Adipose tissue (tissue), 3 donors: ENCODE measurements at regions not wholly inside any gene's neighbourhood (a gene's known extent, or its start where the extent isn't known, plus 50 kb on each side); places are given as distances from the start of the nearest gene placed in this dataset.

Source experiments
- H3K27ac ChIP-seq: one replicate; pipeline ENCODE4 v1.5.1; 2013; ENCODE audit warnings: low read depth, low read length
- WGBS, 3 donors: extraction: QIAGEN DNeasy Blood & Tissue Kit; methylation state at CpG; one replicate each; pipeline ENCODE4 v1.1.7; 2013; 5-methylcytosine and 5-hydroxymethylcytosine counted together
- donor health status: healthy with polysubstance abuse.
- donor health status: Bipolar disorder and iron deficiency.
- donor health status: healthy.

DNA sequence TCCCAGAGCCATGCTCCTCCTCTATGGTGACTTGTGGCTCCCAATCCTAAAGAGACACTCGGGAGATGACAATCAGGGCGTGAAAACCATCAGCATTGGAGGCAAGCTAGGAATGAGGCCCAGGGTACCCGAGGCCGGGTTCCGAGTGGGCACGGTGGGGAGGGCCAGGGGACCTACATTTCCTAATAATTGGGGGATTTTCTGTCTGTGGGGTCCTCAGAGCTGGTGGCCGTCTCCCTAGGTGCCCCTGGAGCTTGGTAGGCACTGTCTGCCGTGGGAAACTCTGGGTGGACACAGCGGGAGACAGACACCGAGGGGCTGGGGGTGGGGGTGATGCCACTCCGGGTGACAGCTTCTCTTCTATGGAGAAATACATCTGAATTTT is 312.5 kb upstream of the TNRC6C start:
- WGBS, 3 donors = 65 to 85% (median 82%) methylated on average over 11 of the region's 11 CpGs

DNA sequence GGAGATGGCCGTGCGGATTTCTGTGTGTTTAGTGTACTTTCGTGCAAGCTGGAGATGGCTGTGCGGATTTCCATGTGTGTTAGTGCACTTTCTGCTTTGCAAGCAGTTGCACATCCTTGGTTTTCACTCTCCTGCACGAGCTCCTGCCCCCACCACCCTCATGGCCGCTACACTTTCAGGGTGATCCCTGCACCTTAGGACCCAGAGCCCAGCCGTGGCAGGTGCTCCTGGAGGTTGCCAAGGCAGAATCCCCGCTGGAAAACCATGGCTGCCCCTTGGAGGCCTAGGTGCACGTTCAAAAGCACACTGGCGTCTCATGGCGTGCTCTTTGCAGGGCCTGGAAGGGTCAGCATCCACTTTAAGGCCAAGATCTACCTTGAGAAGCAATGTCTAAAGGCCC is 311.0 kb upstream of the TNRC6C start:
- H3K27ac ChIP-seq = no peak overlapping the region
- WGBS, 3 donors = 75 to 94% (median 83%) methylated on average over 11 of the region's 11 CpGs

More for the DNA sequence above, 312.5 kb upstream of the TNRC6C start:
- H3K27ac ChIP-seq = no peak overlapping the region

DNA sequence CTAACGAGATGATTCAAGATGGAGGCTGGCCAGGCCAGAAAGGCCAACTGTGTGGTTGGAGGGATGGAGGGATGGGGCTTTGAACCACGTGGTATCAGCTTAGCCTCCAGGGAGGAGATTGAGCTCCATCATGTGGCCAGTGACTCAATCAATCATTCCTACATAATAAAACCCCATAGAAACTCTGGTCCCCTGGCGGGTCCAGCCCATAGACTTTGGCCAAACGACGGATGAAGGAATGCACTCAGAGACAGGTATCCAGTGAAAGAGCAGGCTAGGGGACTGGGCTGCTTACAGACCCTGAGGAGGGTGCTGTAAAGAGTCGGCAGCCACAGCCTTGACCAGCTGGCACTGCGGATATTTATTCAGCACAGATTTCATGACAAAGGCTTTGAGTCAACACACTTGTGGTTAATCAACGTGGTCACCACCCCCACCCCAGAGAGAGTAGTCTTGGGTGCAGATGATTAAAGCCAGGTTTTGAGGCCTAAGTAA is 308.7 kb upstream of the TNRC6C start:
- H3K27ac ChIP-seq = no peak overlapping the region
- WGBS, 3 donors = 68 to 78% (median 74%) methylated on average over 8 of the region's 8 CpGs

DNA sequence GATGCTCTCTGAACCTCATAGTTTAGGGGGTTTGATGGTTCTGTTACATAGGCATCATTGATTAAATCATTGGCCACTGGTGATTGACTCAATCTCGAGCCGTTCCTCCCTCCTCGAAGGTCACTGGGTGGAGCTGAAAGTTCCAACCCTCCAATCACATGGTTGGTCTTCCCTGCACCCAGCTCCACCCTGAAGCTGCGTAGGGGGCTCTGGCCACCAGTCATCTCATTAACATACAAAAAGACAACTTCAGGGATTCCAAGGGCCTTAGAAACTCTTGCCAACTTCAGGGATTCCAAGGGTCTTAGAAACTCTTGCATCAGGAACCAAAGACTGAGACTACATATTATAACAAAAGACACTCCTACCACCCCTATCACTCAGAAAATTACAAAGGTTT is 306.5 kb upstream of the TNRC6C start:
- no peak overlapping the region for H3K27ac ChIP-seq
- WGBS, 3 donors = 66 to 88% (median 82%) methylated on average over 4 of the region's 4 CpGs

DNA sequence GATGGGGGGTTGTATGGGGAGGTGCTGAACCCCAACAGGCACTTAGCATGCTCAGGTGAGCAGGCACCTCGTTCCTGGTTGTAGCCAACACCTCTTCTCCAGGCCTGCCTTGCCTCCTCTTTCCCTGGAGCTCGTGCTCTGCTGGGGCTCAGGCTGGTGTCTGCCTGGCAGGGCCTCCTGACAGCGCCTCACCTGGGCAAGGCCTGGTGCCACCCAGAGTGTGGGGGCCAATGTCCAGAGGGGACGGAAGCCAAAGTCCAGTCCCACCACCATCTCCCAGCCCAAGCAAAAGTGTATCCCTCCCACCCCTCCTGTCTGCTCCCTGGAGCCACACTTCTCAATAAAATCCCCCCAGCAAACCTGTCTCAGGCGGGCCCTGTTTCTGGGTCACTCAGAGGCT is 304.2 kb upstream of the TNRC6C start:
- no peak overlapping the region for H3K27ac ChIP-seq
- 74 to 95% (median 93%) methylated on average over 4 to 5 of the region's 5 CpGs for WGBS, 3 donors

DNA sequence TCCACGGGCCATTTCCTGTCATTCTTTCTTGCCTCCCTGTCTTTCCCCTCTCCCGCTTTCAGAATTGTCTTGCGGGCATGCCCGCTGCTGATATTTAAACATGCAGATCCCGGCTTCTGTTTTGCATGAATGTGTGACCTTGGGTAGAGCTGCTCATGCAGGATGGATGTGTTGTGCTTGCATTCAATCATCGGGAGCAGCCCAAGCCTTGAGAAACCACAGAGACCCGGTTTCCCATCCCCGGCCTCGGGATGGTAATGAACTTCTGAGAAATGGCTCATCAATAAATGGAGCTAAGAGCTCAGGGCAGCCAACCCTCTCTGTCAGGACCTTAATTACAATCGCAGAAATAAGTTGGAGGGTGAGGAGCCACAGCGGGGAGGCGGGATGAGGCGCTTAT is 303.7 kb upstream of the TNRC6C start:
- WGBS, 3 donors = 19 to 59% (median 50%) methylated on average over 13 of the region's 13 CpGs
- H3K27ac ChIP-seq = no peak overlapping the region

DNA sequence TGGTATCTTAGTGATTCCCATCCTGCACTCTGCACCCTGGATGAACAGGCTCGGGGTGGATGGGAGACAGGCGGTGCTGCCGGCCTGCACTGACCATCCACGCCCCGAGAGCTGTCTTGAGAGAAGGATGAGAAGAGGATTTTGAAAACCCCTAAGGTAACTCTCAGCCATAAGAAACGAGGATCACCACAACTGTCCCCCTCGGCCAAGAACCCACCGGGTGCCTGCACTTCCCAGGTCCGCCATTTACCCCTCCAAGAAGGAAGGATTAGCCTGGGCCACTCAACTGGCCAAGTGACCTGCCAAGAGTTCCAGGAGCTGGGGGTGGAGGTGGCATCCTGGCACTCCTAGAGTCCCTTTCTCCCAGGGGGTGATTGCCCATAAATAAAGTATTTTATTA is 302.4 kb upstream of the TNRC6C start:
- 68 to 86% (median 81%) methylated on average over 9 of the region's 9 CpGs for WGBS, 3 donors
- no peak overlapping the region for H3K27ac ChIP-seq

DNA sequence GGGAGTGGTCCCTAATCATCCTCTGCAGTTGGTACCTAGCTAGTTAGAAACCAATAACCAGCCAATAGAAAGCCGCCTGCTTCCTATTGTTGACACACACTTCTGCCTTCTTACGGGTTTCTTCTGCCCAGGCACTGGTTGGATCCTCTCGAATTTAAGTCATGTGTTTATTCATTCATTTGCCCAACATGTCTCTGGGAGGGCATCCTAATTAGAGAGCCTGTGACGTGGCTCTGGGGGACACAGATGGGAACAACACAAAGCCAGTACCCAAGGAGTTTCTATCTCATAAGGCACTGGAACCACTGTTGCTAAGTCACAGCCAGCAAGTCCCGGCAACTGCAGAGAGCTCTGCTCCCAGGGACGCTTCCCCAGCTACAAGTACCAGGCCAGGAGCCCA is 300.7 kb upstream of the TNRC6C start:
- 62 to 86% (median 84%) methylated on average over 6 of the region's 6 CpGs for WGBS, 3 donors

DNA sequence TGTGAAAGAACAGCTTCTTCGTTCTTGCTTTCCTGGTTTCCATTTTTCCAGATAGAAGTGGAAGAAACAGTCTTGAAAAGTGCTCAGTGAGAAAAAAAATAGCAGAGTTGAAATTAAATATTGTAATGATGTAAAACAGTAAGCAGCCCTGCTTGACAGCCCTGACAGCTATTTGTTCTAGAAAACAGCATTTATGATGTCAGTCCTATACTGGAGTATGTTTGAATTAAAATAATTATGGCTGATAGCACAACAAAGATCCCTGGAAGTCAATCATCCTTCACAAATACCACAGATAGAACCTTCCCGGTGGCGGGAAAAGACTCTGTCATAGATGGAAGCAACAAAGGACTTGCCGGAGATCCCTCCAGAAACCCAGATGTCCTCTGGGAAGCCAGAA is 298.0 kb upstream of the TNRC6C start:
- 79 to 93% (median 89%) methylated on average over 4 of the region's 4 CpGs for WGBS, 3 donors
- no peak overlapping the region for H3K27ac ChIP-seq

More for the DNA sequence above, 300.7 kb upstream of the TNRC6C start:
- no peak overlapping the region for H3K27ac ChIP-seq

DNA sequence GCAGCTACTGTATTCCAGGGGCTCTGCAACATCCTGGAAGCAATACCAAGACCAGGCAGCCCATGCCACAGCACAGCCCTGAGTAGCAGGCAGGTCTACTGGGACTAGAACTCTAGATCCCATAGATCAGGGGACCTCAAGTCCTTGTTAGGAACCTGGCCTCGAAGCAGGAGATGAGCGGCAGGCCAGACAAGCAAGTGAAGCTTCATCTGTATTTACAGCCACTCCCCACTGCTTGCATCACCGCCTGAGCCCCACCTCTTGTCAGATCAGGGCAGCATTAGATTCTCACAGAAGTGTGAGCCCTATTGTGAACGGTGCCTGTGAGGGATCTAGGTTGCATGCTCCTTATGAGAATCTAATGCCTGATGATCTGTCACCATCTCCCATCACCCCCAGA is 295.7 kb upstream of the TNRC6C start:
- no peak overlapping the region for H3K27ac ChIP-seq
- 84 to 94% (median 90%) methylated on average over 4 of the region's 4 CpGs for WGBS, 3 donors

DNA sequence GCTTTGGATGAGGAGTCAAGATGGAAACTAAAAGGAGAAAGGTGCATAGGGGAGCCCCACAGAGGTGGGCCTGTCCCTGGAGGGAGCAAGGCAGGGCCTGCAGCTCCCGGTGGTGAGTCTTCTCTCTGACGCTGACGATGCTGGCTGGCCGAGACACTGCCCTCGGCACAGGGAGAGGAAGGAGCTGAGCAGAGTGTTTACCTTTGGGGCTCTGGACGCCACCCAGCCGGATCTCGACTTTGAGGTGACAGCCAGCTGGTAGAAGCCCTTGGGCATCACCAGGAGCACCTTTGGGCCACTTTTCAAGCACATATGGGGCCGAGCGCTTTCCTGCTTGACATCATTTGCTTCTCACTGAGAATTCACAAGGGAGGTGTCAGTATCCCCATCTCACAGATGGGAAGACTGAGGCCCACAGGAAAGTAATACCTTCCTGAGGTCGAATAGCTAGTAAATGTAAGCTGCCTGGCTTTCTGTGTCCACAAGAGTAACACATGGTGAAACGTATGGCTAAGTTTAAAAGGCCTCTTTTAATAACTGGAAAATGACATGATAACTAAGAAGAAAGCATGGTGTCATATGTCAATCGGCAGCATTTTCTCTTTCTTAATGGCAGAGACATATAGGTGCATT is 294.3 kb upstream of the TNRC6C start:
- 74 to 90% (median 90%) methylated on average over 12 to 13 of the region's 13 CpGs for whole genome bisulfite sequencing, 3 donors
- H3K27ac ChIP-seq = no peak overlapping the region

DNA sequence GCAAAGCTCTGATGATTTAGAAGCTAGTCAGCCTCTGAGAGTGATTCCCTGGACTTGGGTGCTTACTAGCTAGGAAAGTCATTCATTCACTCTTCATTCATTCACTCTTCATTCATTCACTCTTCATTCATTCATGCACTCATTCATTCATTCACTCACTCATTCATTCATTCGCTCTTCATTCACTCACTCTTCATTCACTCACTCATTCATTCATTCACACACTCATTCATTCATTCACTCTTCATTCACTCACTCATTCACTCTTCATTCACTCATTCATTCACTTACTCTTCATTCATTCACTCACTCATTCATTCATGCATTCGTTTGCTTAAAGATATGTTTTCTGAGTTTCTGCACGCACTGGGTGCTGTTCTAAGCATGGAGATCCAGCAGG is 292.7 kb upstream of the TNRC6C start:
- 65 to 91% (median 89%) methylated on average over 3 of the region's 3 CpGs for WGBS, 3 donors

DNA sequence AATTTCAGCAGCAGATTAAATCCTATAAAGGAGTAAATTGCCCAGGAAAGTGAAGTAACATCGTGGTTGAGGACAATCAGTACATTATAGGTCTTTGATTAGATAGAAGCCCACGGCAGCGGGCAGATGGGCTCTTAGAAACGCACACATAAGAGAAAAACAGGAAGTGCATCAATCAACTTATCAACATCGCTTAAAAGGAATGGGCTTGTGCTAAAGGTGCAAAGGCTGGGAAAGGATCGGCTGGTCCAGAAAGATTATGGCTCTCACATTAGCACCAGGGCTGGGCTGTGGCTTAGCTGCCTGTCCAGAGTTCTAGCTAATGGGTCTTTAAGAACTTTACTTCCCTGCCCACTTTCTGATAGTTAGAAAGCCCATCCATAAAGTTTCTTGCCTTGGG is 292.0 kb upstream of the TNRC6C start:
- WGBS, 3 donors = 13 to 30% (median 16%) methylated on average over 6 of the region's 6 CpGs
- no peak overlapping the region for H3K27ac ChIP-seq

More for the DNA sequence above, 292.7 kb upstream of the TNRC6C start:
- no peak overlapping the region for H3K27ac ChIP-seq

DNA sequence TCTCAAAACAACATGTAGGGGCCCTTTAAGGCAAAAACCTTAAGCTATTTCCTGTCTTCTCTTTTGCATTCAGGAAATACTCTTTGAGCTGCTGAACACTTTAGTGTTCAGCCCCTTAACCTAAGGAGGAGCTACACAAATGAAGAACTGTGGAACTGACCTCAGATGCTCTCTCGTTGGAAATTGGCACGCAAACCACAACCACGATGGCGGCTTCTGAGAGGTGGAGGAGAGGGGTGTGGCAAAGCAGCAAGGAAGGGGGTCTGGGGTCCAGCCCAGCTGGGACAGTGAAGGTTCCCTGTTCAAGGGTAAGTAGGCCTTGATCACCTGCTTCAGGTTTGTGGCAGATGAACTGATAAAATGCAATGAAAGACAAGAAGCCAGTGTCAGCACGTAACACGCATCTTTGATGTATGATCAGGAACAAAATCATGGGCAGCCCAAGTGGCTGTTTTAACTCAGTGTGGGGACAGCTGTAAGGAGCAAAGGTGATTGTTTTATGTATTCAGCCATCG is 291.6 kb upstream of the TNRC6C start:
- no peak overlapping the region for H3K27ac ChIP-seq
- WGBS, 3 donors = 42 to 63% (median 45%) methylated on average over 7 of the region's 7 CpGs

DNA sequence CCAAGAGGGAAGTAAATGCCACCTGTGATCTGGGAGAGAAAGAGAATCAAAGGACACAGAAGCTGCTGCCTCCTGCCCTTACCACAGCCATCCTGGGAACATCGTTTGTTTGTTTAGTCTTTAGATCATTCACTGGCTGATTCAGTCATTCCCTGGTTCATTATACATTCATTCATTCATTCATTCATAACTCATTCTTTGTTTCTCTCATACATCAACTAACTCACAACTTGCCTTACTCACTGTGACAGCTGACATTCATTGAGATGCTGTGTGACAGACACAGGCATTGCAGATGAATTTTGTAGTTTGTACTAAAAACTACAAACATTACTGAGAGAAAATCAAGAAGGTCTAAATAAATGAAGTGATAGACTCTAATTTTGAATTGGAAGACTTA is 291.0 kb upstream of the TNRC6C start:
- WGBS, 3 donors = 42 to 52% (median 50%) methylated on average over 1 of the region's 1 CpG

DNA sequence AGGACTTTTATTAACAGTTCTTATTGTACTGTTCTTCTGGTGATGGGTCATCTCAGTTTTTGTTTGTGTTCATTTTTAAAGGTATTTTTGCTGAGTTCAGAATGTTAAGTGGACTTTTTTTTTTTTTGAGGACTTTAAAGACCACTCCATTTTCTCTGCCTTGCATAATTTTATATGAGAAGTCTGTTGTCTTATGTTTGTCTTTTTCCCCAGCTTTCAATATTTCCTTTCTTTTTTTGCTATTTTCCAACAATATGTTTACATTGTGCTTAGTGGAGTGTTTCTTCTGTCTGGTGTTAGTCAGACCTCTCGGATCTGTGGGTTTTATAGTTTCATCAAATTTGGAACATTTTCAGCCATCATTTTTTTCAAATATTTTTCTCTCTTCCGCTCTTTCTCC is 290.0 kb upstream of the TNRC6C start:
- H3K27ac ChIP-seq = no peak overlapping the region
- 69 to 95% (median 89%) methylated on average over 2 of the region's 2 CpGs for WGBS, 3 donors

More for the DNA sequence above, 291.0 kb upstream of the TNRC6C start:
- no peak overlapping the region for H3K27ac ChIP-seq

DNA sequence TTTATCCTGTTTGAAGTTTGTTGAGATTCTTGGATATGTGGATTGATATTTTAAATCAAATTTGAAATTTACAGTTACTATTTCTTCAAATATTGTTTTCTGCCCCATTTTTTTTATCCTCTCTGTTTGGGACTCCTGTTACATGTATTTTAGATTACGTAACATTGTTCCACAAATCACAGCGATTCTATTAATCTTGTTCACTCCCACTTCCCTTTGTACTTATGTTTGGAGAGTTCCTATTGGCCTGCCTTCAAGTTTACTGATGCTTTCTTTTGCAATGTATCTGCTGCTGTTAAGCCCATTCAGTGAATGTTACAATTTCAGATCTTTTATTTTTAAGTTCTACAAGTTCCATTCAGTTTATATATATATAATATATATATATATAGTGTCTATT is 288.3 kb upstream of the TNRC6C start:
- 85 to 88% (median 85%) methylated on average over 2 of the region's 2 CpGs for WGBS, 3 donors
- no peak overlapping the region for H3K27ac ChIP-seq

DNA sequence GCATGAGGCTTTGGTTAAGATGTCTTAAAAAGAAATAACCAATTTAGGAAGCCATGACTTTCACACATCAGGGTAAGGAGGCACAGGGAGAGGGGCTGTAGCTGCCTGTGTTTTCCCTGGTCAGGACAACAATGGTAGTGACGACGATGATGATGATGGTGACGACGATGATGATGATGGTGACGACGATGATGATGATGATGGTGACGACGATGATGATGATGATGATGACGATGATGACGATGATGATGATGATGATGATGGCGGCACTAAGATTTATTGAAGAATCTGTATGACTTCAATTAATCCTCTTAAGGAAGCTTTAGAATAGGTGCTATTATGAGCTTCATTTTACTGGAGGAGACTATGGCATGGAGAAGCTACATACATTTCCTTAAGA is 284.1 kb upstream of the TNRC6C start:
- H3K27ac ChIP-seq = no peak overlapping the region
- WGBS, 3 donors = 78 to 90% (median 87%) methylated on average over 11 of the region's 11 CpGs

DNA sequence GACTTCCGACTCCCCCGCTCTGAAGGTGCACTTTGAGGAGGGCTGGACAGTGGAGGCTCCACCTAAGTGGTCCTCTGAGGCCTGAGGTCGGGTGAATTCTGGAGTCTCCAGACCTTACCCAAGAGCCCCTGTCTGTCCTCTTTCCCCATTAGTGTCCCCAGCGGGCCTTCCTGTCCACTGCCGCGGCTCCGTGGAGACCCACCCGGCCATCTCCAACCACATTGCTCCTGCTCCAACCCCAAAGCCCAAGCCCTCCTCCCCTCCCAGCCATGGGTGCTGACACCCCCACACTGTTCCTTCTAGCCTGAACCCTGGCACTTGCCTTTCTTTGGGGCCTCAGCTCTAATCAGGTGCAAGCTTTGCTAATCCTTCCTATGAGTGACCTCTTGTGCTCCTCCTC is 283.1 kb upstream of the TNRC6C start:
- H3K27ac ChIP-seq = no peak overlapping the region
- 87 to 92% (median 90%) methylated on average over 8 of the region's 8 CpGs for WGBS, 3 donors

DNA sequence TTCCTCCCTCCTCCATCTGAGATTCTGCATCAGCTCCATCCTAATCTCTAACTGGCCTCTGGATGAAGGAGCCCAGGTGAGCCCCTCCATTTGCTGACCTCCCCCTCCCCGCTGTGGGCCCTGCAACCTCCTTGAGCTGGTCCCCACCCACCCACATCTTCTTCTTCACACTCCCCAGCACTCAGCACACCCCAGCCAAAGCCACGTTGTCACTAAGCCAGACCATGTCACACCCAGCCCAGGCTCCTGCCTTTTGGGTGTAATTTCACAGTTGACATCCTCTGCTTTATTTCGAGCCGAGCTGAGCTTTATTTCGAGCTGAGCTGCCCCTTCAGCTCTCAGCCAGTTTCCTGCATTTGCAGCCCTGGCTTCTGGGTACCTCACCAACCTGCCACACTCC is 282.7 kb upstream of the TNRC6C start:
- 50 to 62% (median 62%) methylated on average over 5 of the region's 5 CpGs for WGBS, 3 donors
- H3K27ac ChIP-seq = no peak overlapping the region
